Natural killer cell (primary cell): ENCODE measurements at regions not wholly inside any gene's neighbourhood (a gene's known extent, or its start where the extent isn't known, plus 50 kb on each side); places are given as distances from the start of the nearest gene placed in this dataset.
"Not testable (repeated sequence)": the region's sequence is repeated elsewhere in the genome, so short reads cannot be mapped to it uniquely, and the experiment has no call there.

Experiments
- ATAC-seq, 3 donors: fragments of 150-1000 bp in 2 of 3; fragments of 200-7000 bp in 1 of 3; cut with Tn5 transposase; 1 replicate in 1 of 3; 2 replicates in 2 of 3; pipeline ENCODE4 v1.10.0; 2021; ENCODE audit warnings: mild to moderate bottlenecking in 2 of 3, moderate library complexity in 2 of 3
- DNase-seq, 2 donors: peaks; one replicate each; pipeline versions ENCODE4 v3.0.0 to v3.0.0-alpha.2; 2013 to 2021; ENCODE audit warnings: mixed read lengths in 1 of 2
- H3K27ac ChIP-seq: one replicate; pipeline ENCODE4 v1.5.1; 2013; ENCODE audit warnings: mild to moderate bottlenecking, low read length
- H3K27me3 ChIP-seq: one replicate; pipeline ENCODE4 v1.6.1; 2013; ENCODE audit warnings: low read length; ENCODE audit not compliant: control insufficient read depth, insufficient read depth
- H3K36me3 ChIP-seq: one replicate; pipeline ENCODE4 v1.6.1; 2013; ENCODE audit warnings: low read length; ENCODE audit not compliant: control insufficient read depth, insufficient read depth
- H3K4me1 ChIP-seq: one replicate; pipeline ENCODE4 v1.6.1; 2013; ENCODE audit warnings: low read length; ENCODE audit not compliant: control insufficient read depth, insufficient read depth
- H3K4me3 ChIP-seq: one replicate; pipeline ENCODE4 v1.5.1; 2013; ENCODE audit warnings: low read length
- H3K9me3 ChIP-seq: one replicate; pipeline ENCODE4 v1.6.1; 2013; ENCODE audit warnings: low read length; ENCODE audit not compliant: control insufficient read depth, insufficient read depth
- H3K27ac Mint-ChIP-seq, 2 donors: one replicate each; pipeline ENCODE4 v1.8.0; 2022; ENCODE audit warnings: mild to moderate bottlenecking in 2 of 2, mixed read lengths in 2 of 2, moderate library complexity in 1 of 2
- H3K27me3 Mint-ChIP-seq, 2 donors: one replicate each; pipeline ENCODE4 v1.8.0; 2022; ENCODE audit warnings: low read depth in 2 of 2, mixed read lengths in 2 of 2
- H3K36me3 Mint-ChIP-seq: one replicate; pipeline ENCODE4 v1.8.0; 2022; ENCODE audit warnings: mixed read lengths
- H3K4me1 Mint-ChIP-seq, 2 donors: one replicate each; pipeline ENCODE4 v1.8.0; 2022; ENCODE audit warnings: mixed read lengths in 2 of 2
- H3K4me3 Mint-ChIP-seq: one replicate; pipeline ENCODE4 v1.8.0; 2022; ENCODE audit warnings: mild to moderate bottlenecking, moderate library complexity, mixed read lengths
- H3K9me3 Mint-ChIP-seq, 2 donors: one replicate each; pipeline ENCODE4 v1.8.0; 2022; ENCODE audit warnings: mixed read lengths in 2 of 2
- WGBS: methylation state at CpG from one replicate; pipeline ENCODE4 v1.1.7; 2013; ENCODE audit warnings: missing lambda C conversion rate; ENCODE audit not compliant: insufficient coverage; 5-methylcytosine and 5-hydroxymethylcytosine counted together
- intact Hi-C: fragments of 100-400 bp; cut with micrococcal nuclease; formaldehyde crosslinking; loops from one replicate; pipeline ENCODE4 v1.14.2; 2022
- TF ChIP-seq, protein P1 (sequence below): fragments of 200-600 bp; IDR thresholded peaks from one replicate; pipeline ENCODE4 v1.8.0; 2022; ENCODE audit warnings: antibody characterized with exemption

DNA sequence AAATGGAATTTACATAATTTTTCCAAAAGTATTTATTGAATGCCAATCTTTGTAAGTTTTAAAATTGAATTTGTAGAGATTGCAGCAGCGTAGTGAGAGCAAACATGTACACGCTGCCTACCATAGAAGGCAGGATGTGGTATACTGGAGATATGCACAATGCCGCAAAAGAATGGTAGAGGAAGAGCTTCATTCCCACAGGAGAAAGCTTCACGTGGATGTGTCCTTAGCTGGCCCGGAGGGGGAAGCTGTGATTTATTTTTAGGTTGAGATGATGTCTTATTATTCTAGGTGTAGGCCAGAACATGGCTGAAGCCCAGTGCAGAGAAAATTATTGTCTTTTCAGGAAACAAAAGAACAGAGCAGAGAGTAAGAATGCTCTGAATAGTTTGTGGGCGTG is 743.3 kb upstream of the BCHE start:
- H3K4me3 ChIP-seq, result no peak overlapping the region
- no peaks in the 10 kb centered on the region for H3K9me3 ChIP-seq
- intact Hi-C loops, result no loop called here
- H3K27me3 ChIP-seq, result no peaks in the 10 kb centered on the region
- Mint-ChIP-seq H3K4me1 (no peaks in the 10 kb centered on the region), H3K4me3 (no peak overlapping the region), H3K9me3 (peaks cover 8% of the 10 kb centered on the region in 2 donors), H3K27me3 (no peaks in the 10 kb centered on the region), H3K36me3 (no peaks in the 10 kb centered on the region), H3K27ac (no peak overlapping the region)
- H3K36me3 ChIP-seq, result no peaks in the 10 kb centered on the region
- DNase-seq, result no peak
- TF ChIP-seq, protein P1, sequence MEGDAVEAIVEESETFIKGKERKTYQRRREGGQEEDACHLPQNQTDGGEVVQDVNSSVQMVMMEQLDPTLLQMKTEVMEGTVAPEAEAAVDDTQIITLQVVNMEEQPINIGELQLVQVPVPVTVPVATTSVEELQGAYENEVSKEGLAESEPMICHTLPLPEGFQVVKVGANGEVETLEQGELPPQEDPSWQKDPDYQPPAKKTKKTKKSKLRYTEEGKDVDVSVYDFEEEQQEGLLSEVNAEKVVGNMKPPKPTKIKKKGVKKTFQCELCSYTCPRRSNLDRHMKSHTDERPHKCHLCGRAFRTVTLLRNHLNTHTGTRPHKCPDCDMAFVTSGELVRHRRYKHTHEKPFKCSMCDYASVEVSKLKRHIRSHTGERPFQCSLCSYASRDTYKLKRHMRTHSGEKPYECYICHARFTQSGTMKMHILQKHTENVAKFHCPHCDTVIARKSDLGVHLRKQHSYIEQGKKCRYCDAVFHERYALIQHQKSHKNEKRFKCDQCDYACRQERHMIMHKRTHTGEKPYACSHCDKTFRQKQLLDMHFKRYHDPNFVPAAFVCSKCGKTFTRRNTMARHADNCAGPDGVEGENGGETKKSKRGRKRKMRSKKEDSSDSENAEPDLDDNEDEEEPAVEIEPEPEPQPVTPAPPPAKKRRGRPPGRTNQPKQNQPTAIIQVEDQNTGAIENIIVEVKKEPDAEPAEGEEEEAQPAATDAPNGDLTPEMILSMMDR, result no peak
- WGBS, result 81% methylated on average over 6 of the region's 6 CpGs
- H3K27ac ChIP-seq, result no peak overlapping the region
- ATAC-seq, result no peak
- H3K4me1 ChIP-seq, result no peaks in the 10 kb centered on the region

- peaks cover 3% of the 10 kb centered on the region for H3K9me3 ChIP-seq
- H3K27ac ChIP-seq, result no peak overlapping the region
- no peak overlapping the region for H3K4me3 ChIP-seq
- WGBS, result 84% methylated on average over 2 of the region's 4 CpGs
- H3K4me1 ChIP-seq, result no peaks in the 10 kb centered on the region
- H3K36me3 ChIP-seq, result no peaks in the 10 kb centered on the region
- no peak for DNase-seq
- H3K9me3 Mint-ChIP-seq, result peaks cover 8 to 13% of the 10 kb centered on the region in 2 donors
- no peaks in the 10 kb centered on the region for H3K4me1 Mint-ChIP-seq
- H3K27me3 Mint-ChIP-seq, result no peaks in the 10 kb centered on the region
- H3K27ac Mint-ChIP-seq, result no peak overlapping the region
- ATAC-seq, result no peak
- no peak overlapping the region for H3K4me3 Mint-ChIP-seq
- intact Hi-C loops, result no loop called here
- no peaks in the 10 kb centered on the region for H3K36me3 Mint-ChIP-seq
- H3K27me3 ChIP-seq, result no peaks in the 10 kb centered on the region
- TF ChIP-seq, protein P1, result no peak
These were observed 737.9 kb upstream of the BCHE start for GRCh38 chr3:166575161-166575560.

- H3K27me3 ChIP-seq, H3K27me3 Mint-ChIP-seq, DNase-seq, H3K36me3 Mint-ChIP-seq, H3K4me1 Mint-ChIP-seq, H3K9me3 ChIP-seq, H3K27ac ChIP-seq, H3K36me3 ChIP-seq, H3K4me1 ChIP-seq, H3K4me3 ChIP-seq, H3K4me3 Mint-ChIP-seq, H3K27ac Mint-ChIP-seq, ATAC-seq, intact Hi-C loops: not testable (repeated sequence)
- 63% methylated on average over 4 of the region's 4 CpGs for WGBS
- peaks cover 14 to 17% of the 10 kb centered on the region in 2 donors for H3K9me3 Mint-ChIP-seq
These were observed 734.5 kb upstream of the BCHE start for GRCh38 chr3:166571686-166572085.

DNA sequence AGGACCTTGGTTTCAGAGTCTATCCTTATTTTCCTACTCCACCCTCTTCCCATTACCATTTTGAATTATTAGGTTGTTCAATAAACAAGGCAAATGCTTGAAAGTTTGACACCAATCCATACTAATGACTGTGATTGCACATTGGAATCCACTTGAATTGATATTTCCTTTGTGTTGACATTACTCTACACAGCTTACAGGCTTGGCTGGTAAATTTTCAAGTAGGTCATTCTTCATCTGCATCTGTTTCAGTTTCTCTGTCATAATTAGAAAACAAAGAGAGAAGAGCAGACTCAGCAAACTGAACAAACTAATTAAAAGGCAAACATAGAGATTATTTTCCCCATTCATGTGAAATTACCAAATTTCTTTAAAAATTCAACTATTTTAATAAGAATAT is 732.9 kb upstream of the BCHE start:
- intact Hi-C loops, result no loop called here
- Histone ChIP-seq H3K9me3 (peaks cover 3% of the 10 kb centered on the region), H3K27me3 (no peaks in the 10 kb centered on the region), H3K36me3 (no peaks in the 10 kb centered on the region), H3K4me1 (no peaks in the 10 kb centered on the region), H3K4me3 (no peak overlapping the region), H3K27ac (no peak overlapping the region)
- Mint-ChIP-seq H3K36me3 (no peaks in the 10 kb centered on the region), H3K27me3 (no peaks in the 10 kb centered on the region), H3K4me3 (no peak overlapping the region), H3K4me1 (no peaks in the 10 kb centered on the region), H3K27ac (no peak overlapping the region), H3K9me3 (peaks cover 18 to 20% of the 10 kb centered on the region in 2 donors)
- no peak for DNase-seq
- TF ChIP-seq, protein P1, result no peak
- no peak for ATAC-seq
